H1 (cell line): ENCODE measurements at regions not wholly inside any gene's neighbourhood (a gene's known extent, or its start where the extent isn't known, plus 50 kb on each side); places are given as distances from the start of the nearest gene placed in this dataset.

Experiments used
- CTCF ChIA-PET: fragments of 300-600 bp; sonication (Branson Sonifier 250); formaldehyde crosslinking; loops from one replicate; lab custom pipeline; 2021; ENCODE audit not compliant: partially characterized antibody; lab: Charles Lee
- POLR2A ChIA-PET: fragments of 300-600 bp; sonication (Branson Sonifier 250); formaldehyde crosslinking; loops from one replicate; lab custom pipeline; 2021; ENCODE audit warnings: inconsistent platforms; ENCODE audit not compliant: partially characterized antibody; lab: Charles Lee
- DNase-seq, 2 experiments: peaks; one replicate each; pipeline versions ENCODE4 v3.0.0 to v3.0.0-alpha.2; 2010 to 2022; ENCODE audit warnings: low spot score in 2 of 2, low read depth in 1 of 2, mixed read lengths in 1 of 2
- FAIRE-seq: peaks from 2 replicates; lab custom pipeline; 2011; peaks lifted over from hg19 to GRCh38; lab: Jason Lieb, UNC
- H2AFZ ChIP-seq: 2 replicates; pipeline ENCODE4 v1.8.1; 2012; ENCODE audit warnings: low read length, inconsistent platforms
- H2AK5ac ChIP-seq: 2 replicates; pipeline ENCODE4 v1.6.1; 2013; ENCODE audit warnings: low read depth, low read length
- H2BK120ac ChIP-seq: replicated peaks from 2 replicates; pipeline ENCODE3; 2013; ENCODE audit warnings: low read depth, low read length, inconsistent platforms
- H2BK12ac ChIP-seq: 2 replicates; pipeline ENCODE4 v1.6.1; 2013; ENCODE audit warnings: low read depth, low read length
- H2BK15ac ChIP-seq: 2 replicates; pipeline ENCODE4 v1.6.1; 2013; ENCODE audit warnings: low read length
- H2BK20ac ChIP-seq: 2 replicates; pipeline ENCODE4 v1.6.1; 2013; ENCODE audit warnings: low read length
- H2BK5ac ChIP-seq: 2 replicates; pipeline ENCODE4 v1.6.1; 2013; ENCODE audit warnings: low read depth, low read length
- H3K14ac ChIP-seq: 2 replicates; pipeline ENCODE4 v1.6.1; 2013; ENCODE audit warnings: inconsistent platforms; ENCODE audit not compliant: insufficient read length
- H3K18ac ChIP-seq: 2 replicates; pipeline ENCODE4 v1.6.1; 2013; ENCODE audit warnings: low read length; ENCODE audit errors: extremely low read depth
- H3K23ac ChIP-seq: 2 replicates; pipeline ENCODE4 v1.6.1; 2013; ENCODE audit warnings: inconsistent platforms; ENCODE audit not compliant: insufficient read length
- H3K23me2 ChIP-seq: 2 replicates; pipeline ENCODE4 v1.6.1; 2013; ENCODE audit warnings: low read depth, low read length
- H3K27ac ChIP-seq: 2 replicates; pipeline ENCODE4 v1.6.1; 2011; ENCODE audit warnings: low read depth, low read length, inconsistent platforms
- H3K27me3 ChIP-seq, 4 experiments: replicated peaks in 1 of 4; 1 replicate in 1 of 4; 2 replicates in 3 of 4; pipeline versions ENCODE4 v1.6.1 to v1.8.1; 2011 to 2013; ENCODE audit warnings: low read length in 3 of 4, mild to moderate bottlenecking in 3 of 4, inconsistent platforms in 2 of 4, mixed read lengths in 2 of 4, moderate library complexity in 1 of 4; ENCODE audit not compliant: control insufficient read depth in 3 of 4, insufficient read depth in 3 of 4; ENCODE audit errors: extremely low read depth in 1 of 4
- H3K36me3 ChIP-seq, 4 experiments: 2 replicates each; pipeline versions ENCODE4 v1.6.1 to v1.8.1; 2011 to 2013; ENCODE audit warnings: mild to moderate bottlenecking in 4 of 4, low read length in 3 of 4, moderate library complexity in 2 of 4, control low read depth in 1 of 4, inconsistent platforms in 1 of 4; ENCODE audit not compliant: insufficient read depth in 4 of 4, control insufficient read depth in 2 of 4
- H3K4ac ChIP-seq: replicated peaks from 2 replicates; pipeline ENCODE3; 2013; ENCODE audit warnings: low read length, low read depth, mixed read lengths, inconsistent platforms; ENCODE audit not compliant: insufficient read length
- H3K4me1 ChIP-seq, 4 experiments: replicated peaks in 1 of 4; 1 replicate in 1 of 4; 2 replicates in 3 of 4; pipeline versions ENCODE4 v1.6.1 to v1.8.1; 2011 to 2013; ENCODE audit warnings: low read length in 3 of 4, inconsistent platforms in 2 of 4, mixed read lengths in 1 of 4; ENCODE audit not compliant: insufficient read depth in 4 of 4, control insufficient read depth in 3 of 4
- H3K4me2 ChIP-seq, 2 experiments: 2 replicates each; pipeline versions ENCODE4 v1.6.1 to v1.8.1; 2011 to 2013; ENCODE audit warnings: low read depth in 2 of 2, low read length in 2 of 2, control low read depth in 1 of 2, inconsistent platforms in 1 of 2, mild to moderate bottlenecking in 1 of 2; ENCODE audit not compliant: insufficient read depth in 1 of 2
- H3K4me3 ChIP-seq, 4 experiments: fragments of 200-600, 300-600 bp in 1 of 4; sonication (generic), shearing (Covaris generic), sonication (Bioruptor Twin) in 1 of 4; 2 replicates each; pipeline versions ENCODE4 v1.5.1 to v1.8.1; 2011 to 2016; ENCODE audit warnings: low read length in 4 of 4, low read depth in 3 of 4, control low read depth in 2 of 4, inconsistent platforms in 2 of 4, mild to moderate bottlenecking in 2 of 4, mixed read lengths in 1 of 4, moderate library complexity in 1 of 4; ENCODE audit not compliant: insufficient read depth in 2 of 4; ENCODE audit errors: extremely low read depth in 1 of 4
- H3K56ac ChIP-seq: replicated peaks from 2 replicates; pipeline ENCODE3; 2013; ENCODE audit warnings: low read depth, mild to moderate bottlenecking, mixed read lengths, low read length, inconsistent platforms; ENCODE audit not compliant: insufficient read length
- H3K79me1 ChIP-seq: 2 replicates; pipeline ENCODE4 v1.6.1; 2013; ENCODE audit warnings: low read depth, low read length, control low read depth
- H3K79me2 ChIP-seq, 2 experiments: 2 replicates each; pipeline versions ENCODE4 v1.6.1 to v1.8.1; 2012 to 2013; ENCODE audit warnings: low read length in 2 of 2, mild to moderate bottlenecking in 2 of 2, inconsistent platforms in 1 of 2; ENCODE audit not compliant: insufficient read depth in 2 of 2, control insufficient read depth in 1 of 2
- H3K9ac ChIP-seq, 4 experiments: replicated peaks in 1 of 4; 1 replicate in 1 of 4; 2 replicates in 3 of 4; pipeline versions ENCODE4 v1.6.1 to v1.8.1; 2011 to 2013; ENCODE audit warnings: low read depth in 3 of 4, low read length in 3 of 4, control low read depth in 2 of 4, mild to moderate bottlenecking in 2 of 4, moderate library complexity in 2 of 4, inconsistent platforms in 1 of 4; ENCODE audit errors: extremely low read depth in 1 of 4
- H3K9me3 ChIP-seq, 2 experiments: 2 replicates each; pipeline versions ENCODE4 v1.6.1 to v1.8.1; 2012 to 2013; ENCODE audit warnings: mild to moderate bottlenecking in 2 of 2, moderate library complexity in 2 of 2, control low read depth in 1 of 2, inconsistent platforms in 1 of 2, low read depth in 1 of 2, low read length in 1 of 2, mixed read lengths in 1 of 2; ENCODE audit not compliant: insufficient read depth in 2 of 2
- H4K20me1 ChIP-seq, 2 experiments: replicated peaks in 1 of 2; 2 replicates each; pipeline versions ENCODE3 to v1.8.1; 2011 to 2013; ENCODE audit warnings: inconsistent platforms in 2 of 2, low read length in 2 of 2, mild to moderate bottlenecking in 1 of 2; ENCODE audit not compliant: insufficient read depth in 2 of 2, control insufficient read depth in 1 of 2
- H4K5ac ChIP-seq: 2 replicates; pipeline ENCODE4 v1.6.1; 2013; ENCODE audit warnings: low read length, low read depth, mixed read lengths, inconsistent platforms; ENCODE audit not compliant: insufficient read length
- H4K8ac ChIP-seq: 2 replicates; pipeline ENCODE4 v1.8.0; 2013; ENCODE audit warnings: mild to moderate bottlenecking, moderate library complexity, low read length, inconsistent platforms; ENCODE audit not compliant: insufficient read depth; ENCODE audit errors: extremely low read depth
- H4K91ac ChIP-seq: replicated peaks from 2 replicates; pipeline ENCODE3; 2013; ENCODE audit warnings: low read length, mixed read lengths, inconsistent platforms; ENCODE audit not compliant: insufficient read length
- CHD1 ChIP-seq: IDR thresholded peaks from 2 replicates; pipeline ENCODE4 v1.6.1; 2012; ENCODE audit warnings: low read depth, low read length, improper control_type of control experiment
- PHF8 ChIP-seq: fragments of 200-600 bp; sonication (generic); conservative IDR thresholded peaks from 2 replicates; pipeline ENCODE4 v1.7.1; 2012; ENCODE audit warnings: low read depth, mild to moderate bottlenecking, inconsistent platforms, low read length, moderate library complexity
- SUZ12 ChIP-seq: fragments of 200-600 bp; sonication (generic); IDR thresholded peaks from 2 replicates; pipeline ENCODE4 v1.6.1; 2012; ENCODE audit warnings: mild to moderate bottlenecking, inconsistent platforms, low read length, moderate library complexity, mixed read lengths
- TBP ChIP-seq: IDR thresholded peaks from 2 replicates; pipeline ENCODE4 v1.6.1; 2011; ENCODE audit warnings: low read depth, low read length, improper control_type of control experiment
- WGBS, 2 experiments: shearing (Covaris generic) in 1 of 2; methylation state at CpG; one replicate each; pipeline versions ENCODE4 v1.1.6 to v1.1.7; 2013 to 2015; ENCODE audit warnings: low lambda C conversion rate in 2 of 2, mixed read lengths in 2 of 2, inconsistent platforms in 1 of 2, low coverage in 1 of 2, missing lambda C conversion rate in 1 of 2; ENCODE audit not compliant: insufficient replicate concordance in 2 of 2, insufficient coverage in 1 of 2, insufficient read length in 1 of 2; ENCODE audit errors: extremely low coverage in 1 of 2, missing lambda C conversion rate in 1 of 2; 5-methylcytosine and 5-hydroxymethylcytosine counted together

- no peak overlapping the region for H4K8ac ChIP-seq
- H4K20me1 ChIP-seq = no peaks in the 10 kb centered on the region
- H2AFZ ChIP-seq = no peak overlapping the region
- no peak overlapping the region for H2AK5ac ChIP-seq
- no peak overlapping the region for H4K91ac ChIP-seq
- H2BK15ac ChIP-seq = no peak overlapping the region
- no peak overlapping the region for H2BK120ac ChIP-seq
- ChIA-PET POLR2A (no interaction called here), CTCF (no interaction called here)
- H3K56ac ChIP-seq = no peak overlapping the region
- H2BK12ac ChIP-seq = no peak overlapping the region
- no peak overlapping the region for H3K4ac ChIP-seq
- H3K4me1 ChIP-seq = no peaks in the 10 kb centered on the region
- H3K23ac ChIP-seq = no peak overlapping the region
- H4K5ac ChIP-seq = no peak overlapping the region
- H3K4me2 ChIP-seq = no peak overlapping the region
- H3K27me3 ChIP-seq = no peaks in the 10 kb centered on the region
- no peak overlapping the region for H2BK5ac ChIP-seq
- no peak for DNase-seq
- whole genome bisulfite sequencing, 2 experiments = 86% methylated on average over 2 of the region's 2 CpGs; no CpG with 5 or more reads in 1 of the 2 experiments
- no peak overlapping the region for H3K9ac ChIP-seq
- H3K14ac ChIP-seq = no peak overlapping the region
- no peaks in the 10 kb centered on the region for H3K79me1 ChIP-seq
- no peaks in the 10 kb centered on the region for H3K9me3 ChIP-seq
- no peak overlapping the region for H2BK20ac ChIP-seq
- H3K27ac ChIP-seq = no peak overlapping the region
- H3K18ac ChIP-seq = no peak overlapping the region
- H3K23me2 ChIP-seq = no peaks in the 10 kb centered on the region; the same call in 1 of the 2 replicates
- TF ChIP-seq SUZ12 (no peak), CHD1 (no peak), PHF8 (no peak), TBP (no peak)
- H3K79me2 ChIP-seq = no peaks in the 10 kb centered on the region
- FAIRE-seq = no peak
- no peaks in the 10 kb centered on the region for H3K36me3 ChIP-seq
- H3K4me3 ChIP-seq = no peak overlapping the region
Measured at GRCh38 chr1:121458291-121459048, 273.7 kb downstream of the SRGAP2C start.
